H1 (cell line): ENCODE measurements at regions not wholly inside any gene's neighbourhood (a gene's known extent, or its start where the extent isn't known, plus 50 kb on each side); places are given as distances from the start of the nearest gene placed in this dataset.

ENCODE experiments used
- CTCF ChIA-PET: fragments of 300-600 bp; sonication (Branson Sonifier 250); formaldehyde crosslinking; loops from one replicate; lab custom pipeline; 2021; ENCODE audit not compliant: partially characterized antibody; lab: Charles Lee
- POLR2A ChIA-PET: fragments of 300-600 bp; sonication (Branson Sonifier 250); formaldehyde crosslinking; loops from one replicate; lab custom pipeline; 2021; ENCODE audit warnings: inconsistent platforms; ENCODE audit not compliant: partially characterized antibody; lab: Charles Lee
- DNase-seq, 2 experiments: peaks; one replicate each; pipeline versions ENCODE4 v3.0.0 to v3.0.0-alpha.2; 2010 to 2022; ENCODE audit warnings: low spot score in 2 of 2, low read depth in 1 of 2, mixed read lengths in 1 of 2
- FAIRE-seq: peaks from 2 replicates; lab custom pipeline; 2011; peaks lifted over from hg19 to GRCh38; lab: Jason Lieb, UNC
- H2AFZ ChIP-seq: 2 replicates; pipeline ENCODE4 v1.8.1; 2012; ENCODE audit warnings: low read length, inconsistent platforms
- H2AK5ac ChIP-seq: 2 replicates; pipeline ENCODE4 v1.6.1; 2013; ENCODE audit warnings: low read depth, low read length
- H2BK120ac ChIP-seq: replicated peaks from 2 replicates; pipeline ENCODE3; 2013; ENCODE audit warnings: low read depth, low read length, inconsistent platforms
- H2BK12ac ChIP-seq: 2 replicates; pipeline ENCODE4 v1.6.1; 2013; ENCODE audit warnings: low read depth, low read length
- H2BK15ac ChIP-seq: 2 replicates; pipeline ENCODE4 v1.6.1; 2013; ENCODE audit warnings: low read length
- H2BK20ac ChIP-seq: 2 replicates; pipeline ENCODE4 v1.6.1; 2013; ENCODE audit warnings: low read length
- H2BK5ac ChIP-seq: 2 replicates; pipeline ENCODE4 v1.6.1; 2013; ENCODE audit warnings: low read depth, low read length
- H3K14ac ChIP-seq: 2 replicates; pipeline ENCODE4 v1.6.1; 2013; ENCODE audit warnings: inconsistent platforms; ENCODE audit not compliant: insufficient read length
- H3K18ac ChIP-seq: 2 replicates; pipeline ENCODE4 v1.6.1; 2013; ENCODE audit warnings: low read length; ENCODE audit errors: extremely low read depth
- H3K23ac ChIP-seq: 2 replicates; pipeline ENCODE4 v1.6.1; 2013; ENCODE audit warnings: inconsistent platforms; ENCODE audit not compliant: insufficient read length
- H3K23me2 ChIP-seq: 2 replicates; pipeline ENCODE4 v1.6.1; 2013; ENCODE audit warnings: low read depth, low read length
- H3K27ac ChIP-seq: 2 replicates; pipeline ENCODE4 v1.6.1; 2011; ENCODE audit warnings: low read depth, low read length, inconsistent platforms
- H3K27me3 ChIP-seq, 4 experiments: replicated peaks in 1 of 4; 1 replicate in 1 of 4; 2 replicates in 3 of 4; pipeline versions ENCODE4 v1.6.1 to v1.8.1; 2011 to 2013; ENCODE audit warnings: low read length in 3 of 4, mild to moderate bottlenecking in 3 of 4, inconsistent platforms in 2 of 4, mixed read lengths in 2 of 4, moderate library complexity in 1 of 4; ENCODE audit not compliant: control insufficient read depth in 3 of 4, insufficient read depth in 3 of 4; ENCODE audit errors: extremely low read depth in 1 of 4
- H3K36me3 ChIP-seq, 4 experiments: 2 replicates each; pipeline versions ENCODE4 v1.6.1 to v1.8.1; 2011 to 2013; ENCODE audit warnings: mild to moderate bottlenecking in 4 of 4, low read length in 3 of 4, moderate library complexity in 2 of 4, control low read depth in 1 of 4, inconsistent platforms in 1 of 4; ENCODE audit not compliant: insufficient read depth in 4 of 4, control insufficient read depth in 2 of 4
- H3K4ac ChIP-seq: replicated peaks from 2 replicates; pipeline ENCODE3; 2013; ENCODE audit warnings: low read length, low read depth, mixed read lengths, inconsistent platforms; ENCODE audit not compliant: insufficient read length
- H3K4me1 ChIP-seq, 4 experiments: replicated peaks in 1 of 4; 1 replicate in 1 of 4; 2 replicates in 3 of 4; pipeline versions ENCODE4 v1.6.1 to v1.8.1; 2011 to 2013; ENCODE audit warnings: low read length in 3 of 4, inconsistent platforms in 2 of 4, mixed read lengths in 1 of 4; ENCODE audit not compliant: insufficient read depth in 4 of 4, control insufficient read depth in 3 of 4
- H3K4me2 ChIP-seq, 2 experiments: 2 replicates each; pipeline versions ENCODE4 v1.6.1 to v1.8.1; 2011 to 2013; ENCODE audit warnings: low read depth in 2 of 2, low read length in 2 of 2, control low read depth in 1 of 2, inconsistent platforms in 1 of 2, mild to moderate bottlenecking in 1 of 2; ENCODE audit not compliant: insufficient read depth in 1 of 2
- H3K4me3 ChIP-seq, 4 experiments: fragments of 200-600, 300-600 bp in 1 of 4; sonication (generic), shearing (Covaris generic), sonication (Bioruptor Twin) in 1 of 4; 2 replicates each; pipeline versions ENCODE4 v1.5.1 to v1.8.1; 2011 to 2016; ENCODE audit warnings: low read length in 4 of 4, low read depth in 3 of 4, control low read depth in 2 of 4, inconsistent platforms in 2 of 4, mild to moderate bottlenecking in 2 of 4, mixed read lengths in 1 of 4, moderate library complexity in 1 of 4; ENCODE audit not compliant: insufficient read depth in 2 of 4; ENCODE audit errors: extremely low read depth in 1 of 4
- H3K56ac ChIP-seq: replicated peaks from 2 replicates; pipeline ENCODE3; 2013; ENCODE audit warnings: low read depth, mild to moderate bottlenecking, mixed read lengths, low read length, inconsistent platforms; ENCODE audit not compliant: insufficient read length
- H3K79me1 ChIP-seq: 2 replicates; pipeline ENCODE4 v1.6.1; 2013; ENCODE audit warnings: low read depth, low read length, control low read depth
- H3K79me2 ChIP-seq, 2 experiments: 2 replicates each; pipeline versions ENCODE4 v1.6.1 to v1.8.1; 2012 to 2013; ENCODE audit warnings: low read length in 2 of 2, mild to moderate bottlenecking in 2 of 2, inconsistent platforms in 1 of 2; ENCODE audit not compliant: insufficient read depth in 2 of 2, control insufficient read depth in 1 of 2
- H3K9ac ChIP-seq, 4 experiments: replicated peaks in 1 of 4; 1 replicate in 1 of 4; 2 replicates in 3 of 4; pipeline versions ENCODE4 v1.6.1 to v1.8.1; 2011 to 2013; ENCODE audit warnings: low read depth in 3 of 4, low read length in 3 of 4, control low read depth in 2 of 4, mild to moderate bottlenecking in 2 of 4, moderate library complexity in 2 of 4, inconsistent platforms in 1 of 4; ENCODE audit errors: extremely low read depth in 1 of 4
- H3K9me3 ChIP-seq, 2 experiments: 2 replicates each; pipeline versions ENCODE4 v1.6.1 to v1.8.1; 2012 to 2013; ENCODE audit warnings: mild to moderate bottlenecking in 2 of 2, moderate library complexity in 2 of 2, control low read depth in 1 of 2, inconsistent platforms in 1 of 2, low read depth in 1 of 2, low read length in 1 of 2, mixed read lengths in 1 of 2; ENCODE audit not compliant: insufficient read depth in 2 of 2
- H4K20me1 ChIP-seq, 2 experiments: replicated peaks in 1 of 2; 2 replicates each; pipeline versions ENCODE3 to v1.8.1; 2011 to 2013; ENCODE audit warnings: inconsistent platforms in 2 of 2, low read length in 2 of 2, mild to moderate bottlenecking in 1 of 2; ENCODE audit not compliant: insufficient read depth in 2 of 2, control insufficient read depth in 1 of 2
- H4K5ac ChIP-seq: 2 replicates; pipeline ENCODE4 v1.6.1; 2013; ENCODE audit warnings: low read length, low read depth, mixed read lengths, inconsistent platforms; ENCODE audit not compliant: insufficient read length
- H4K8ac ChIP-seq: 2 replicates; pipeline ENCODE4 v1.8.0; 2013; ENCODE audit warnings: mild to moderate bottlenecking, moderate library complexity, low read length, inconsistent platforms; ENCODE audit not compliant: insufficient read depth; ENCODE audit errors: extremely low read depth
- H4K91ac ChIP-seq: replicated peaks from 2 replicates; pipeline ENCODE3; 2013; ENCODE audit warnings: low read length, mixed read lengths, inconsistent platforms; ENCODE audit not compliant: insufficient read length
- BCL11A ChIP-seq, 2 experiments: IDR thresholded peaks; one replicate each; pipeline ENCODE4 v1.6.1; 2011; ENCODE audit warnings: low read depth in 2 of 2, low read length in 2 of 2, mild to moderate bottlenecking in 2 of 2
- CEBPB ChIP-seq: IDR thresholded peaks from 2 replicates; pipeline ENCODE4 v1.6.1; 2012; ENCODE audit warnings: low read depth, low read length
- CREB1 ChIP-seq: IDR thresholded peaks from 2 replicates; pipeline ENCODE4 v1.6.1; 2012; ENCODE audit warnings: inconsistent platforms
- CTBP2 ChIP-seq: IDR thresholded peaks from 2 replicates; pipeline ENCODE4 v1.7.0; 2011; ENCODE audit warnings: borderline replicate concordance, mild to moderate bottlenecking, moderate library complexity, mixed read lengths, low read length; ENCODE audit not compliant: insufficient read depth, insufficient read length
- EZH2 ChIP-seq: fragments of 200-600 bp; sonication (generic); IDR thresholded peaks from 2 replicates; pipeline ENCODE4 v1.7.1; 2012; ENCODE audit warnings: low read depth, mild to moderate bottlenecking, moderate library complexity, low read length, inconsistent platforms; ENCODE audit not compliant: severe bottlenecking
- GTF2F1 ChIP-seq: IDR thresholded peaks from 2 replicates; pipeline ENCODE4 v1.6.1; 2012; ENCODE audit warnings: low read depth, low read length, improper control_type of control experiment, borderline replicate concordance
- MAFK ChIP-seq: IDR thresholded peaks from 2 replicates; pipeline ENCODE4 v1.6.1; 2012; ENCODE audit warnings: low read depth, mild to moderate bottlenecking, improper control_type of control experiment, low read length
- PHF8 ChIP-seq: fragments of 200-600 bp; sonication (generic); conservative IDR thresholded peaks from 2 replicates; pipeline ENCODE4 v1.7.1; 2012; ENCODE audit warnings: low read depth, mild to moderate bottlenecking, inconsistent platforms, low read length, moderate library complexity
- POU5F1 ChIP-seq: IDR thresholded peaks from 2 replicates; pipeline ENCODE4 v1.6.1; 2011; ENCODE audit warnings: low read depth, mild to moderate bottlenecking, low read length, moderate library complexity
- WGBS, 2 experiments: shearing (Covaris generic) in 1 of 2; methylation state at CpG; one replicate each; pipeline versions ENCODE4 v1.1.6 to v1.1.7; 2013 to 2015; ENCODE audit warnings: low lambda C conversion rate in 2 of 2, mixed read lengths in 2 of 2, inconsistent platforms in 1 of 2, low coverage in 1 of 2, missing lambda C conversion rate in 1 of 2; ENCODE audit not compliant: insufficient replicate concordance in 2 of 2, insufficient coverage in 1 of 2, insufficient read length in 1 of 2; ENCODE audit errors: extremely low coverage in 1 of 2, missing lambda C conversion rate in 1 of 2; 5-methylcytosine and 5-hydroxymethylcytosine counted together

GRCh38 chr2:8054070-8054469, 627.8 kb upstream of the ID2 start:
- Histone ChIP-seq H3K23ac (no peak overlapping the region), H4K20me1 (no peaks in the 10 kb centered on the region), H3K23me2 (no peaks in the 10 kb centered on the region), H3K9me3 (no peaks in the 10 kb centered on the region), H2AFZ (no peak overlapping the region), H3K79me2 (no peaks in the 10 kb centered on the region), H2BK15ac (no peak overlapping the region), H3K18ac (no peak overlapping the region), H2BK12ac (no peak overlapping the region), H4K5ac (no peak overlapping the region), H3K4me1 (no peaks in the 10 kb centered on the region), H3K4me2 (no peak overlapping the region), H4K91ac (no peak overlapping the region), H3K27me3 (no peaks in the 10 kb centered on the region), H3K79me1 (no peaks in the 10 kb centered on the region), H3K14ac (no peak overlapping the region), H3K9ac (no peak overlapping the region), H3K56ac (no peak overlapping the region), H3K36me3 (no peaks in the 10 kb centered on the region), H4K8ac (no peak overlapping the region), H2BK20ac (no peak overlapping the region), H2AK5ac (no peak overlapping the region), H3K4ac (no peak overlapping the region), H3K27ac (no peak overlapping the region), H3K4me3 (no peak overlapping the region)
- DNase-seq (no peak), FAIRE-seq (no peak)
- CTCF ChIA-PET = no interaction called here
- POLR2A ChIA-PET = no interaction called here
- WGBS, 2 experiments = 92% methylated on average over 6 of the region's 6 CpGs; no CpG with 5 or more reads in 1 of the 2 experiments
- TF ChIP-seq POU5F1 = no peak
- no peak for TF ChIP-seq EZH2
- TF ChIP-seq MAFK = no peak
- TF ChIP-seq CTBP2 = no peak
- no peak for TF ChIP-seq BCL11A (IDR thresholded peaks at IDR 0.05; ENCODE audit: low read depth in 2 of 2, low read length in 2 of 2)
- no peak for TF ChIP-seq GTF2F1
- no peak for TF ChIP-seq CREB1
- no peak for TF ChIP-seq PHF8
- TF ChIP-seq CEBPB = no peak
- TF ChIP-seq, all 59 proteins: peak for 0
- H2BK5ac ChIP-seq = no peak overlapping the region
- H2BK120ac ChIP-seq = no peak overlapping the region
